ENCODE measurements at regions not wholly inside any gene's neighbourhood (a gene's known extent, or its start where the extent isn't known, plus 50 kb on each side); places are given as distances from the start of the nearest gene placed in this dataset.

DNA sequence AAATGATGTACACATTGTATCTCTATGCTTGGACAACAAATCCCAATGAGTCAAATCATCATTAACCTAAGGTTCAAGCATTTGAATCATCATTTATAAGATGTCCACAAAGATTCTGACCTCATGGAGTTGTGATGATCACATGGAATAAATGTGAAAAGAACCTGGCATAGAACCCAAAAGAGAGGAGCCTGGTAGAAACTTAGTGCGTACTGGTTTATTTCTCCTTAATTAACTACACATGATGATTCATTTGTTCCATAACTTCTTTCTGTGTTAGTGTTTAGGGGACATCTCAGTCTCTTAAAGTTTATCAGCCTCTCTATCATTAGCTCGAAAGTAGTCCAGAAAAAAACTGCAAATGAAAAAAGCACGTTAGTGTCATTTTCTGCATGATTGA is 411.6 kb downstream of the BRINP1 start:
- POLR2A ChIA-PET, result no interaction called here
- peak; percentile 28 for DNase-seq (ENCODE audit: low read depth)

DNA sequence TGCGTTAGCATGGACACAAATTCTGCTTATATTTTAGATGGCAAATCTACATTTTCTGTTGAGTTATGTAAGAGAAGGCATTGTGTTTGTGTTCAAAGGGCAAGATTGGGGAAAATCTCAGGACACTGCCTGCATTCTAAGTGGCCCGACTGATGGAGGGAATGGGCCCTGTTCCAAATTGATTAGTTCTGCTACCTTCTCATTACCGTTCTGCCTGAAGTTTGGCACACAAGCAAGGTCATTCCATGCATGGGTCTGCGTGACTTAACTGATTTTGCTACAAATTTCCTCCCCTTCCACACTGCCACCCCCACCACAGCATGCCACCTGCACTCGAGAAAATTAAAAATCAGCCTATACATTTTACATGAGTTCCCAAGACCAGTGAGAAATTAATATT is 409.9 kb downstream of the BRINP1 start:
- Histone ChIP-seq H3K4me3 (ENCODE audit: low read depth, low read length) (no peak overlapping the region), H3K36me3 (ENCODE audit: control insufficient read depth, insufficient read depth, low read length) (no peaks in the 10 kb centered on the region), H3K27me3 (ENCODE audit: control insufficient read depth, insufficient read depth, low read length) (no peaks in the 10 kb centered on the region)
- POLR2A ChIA-PET, result no interaction called here
- no peak for DNase-seq (ENCODE audit: low read depth)
- TF ChIP-seq, protein P1, sequence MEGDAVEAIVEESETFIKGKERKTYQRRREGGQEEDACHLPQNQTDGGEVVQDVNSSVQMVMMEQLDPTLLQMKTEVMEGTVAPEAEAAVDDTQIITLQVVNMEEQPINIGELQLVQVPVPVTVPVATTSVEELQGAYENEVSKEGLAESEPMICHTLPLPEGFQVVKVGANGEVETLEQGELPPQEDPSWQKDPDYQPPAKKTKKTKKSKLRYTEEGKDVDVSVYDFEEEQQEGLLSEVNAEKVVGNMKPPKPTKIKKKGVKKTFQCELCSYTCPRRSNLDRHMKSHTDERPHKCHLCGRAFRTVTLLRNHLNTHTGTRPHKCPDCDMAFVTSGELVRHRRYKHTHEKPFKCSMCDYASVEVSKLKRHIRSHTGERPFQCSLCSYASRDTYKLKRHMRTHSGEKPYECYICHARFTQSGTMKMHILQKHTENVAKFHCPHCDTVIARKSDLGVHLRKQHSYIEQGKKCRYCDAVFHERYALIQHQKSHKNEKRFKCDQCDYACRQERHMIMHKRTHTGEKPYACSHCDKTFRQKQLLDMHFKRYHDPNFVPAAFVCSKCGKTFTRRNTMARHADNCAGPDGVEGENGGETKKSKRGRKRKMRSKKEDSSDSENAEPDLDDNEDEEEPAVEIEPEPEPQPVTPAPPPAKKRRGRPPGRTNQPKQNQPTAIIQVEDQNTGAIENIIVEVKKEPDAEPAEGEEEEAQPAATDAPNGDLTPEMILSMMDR (IDR thresholded peaks at IDR 0.05; ENCODE audit: insufficient read depth, low read depth, low read length), result no peak
- CTCF ChIA-PET, result no interaction called here

More for the DNA sequence above, 411.6 kb downstream of the BRINP1 start:
- no peaks in the 10 kb centered on the region for H3K27me3 ChIP-seq (ENCODE audit: control insufficient read depth, insufficient read depth, low read length)
- H3K4me3 ChIP-seq (ENCODE audit: low read depth, low read length), result no peak overlapping the region
- TF ChIP-seq, protein P1 (IDR thresholded peaks at IDR 0.05; ENCODE audit: insufficient read depth, low read depth, low read length), result no peak
- CTCF ChIA-PET, result no interaction called here
- no peaks in the 10 kb centered on the region for H3K36me3 ChIP-seq (ENCODE audit: control insufficient read depth, insufficient read depth, low read length)

DNA sequence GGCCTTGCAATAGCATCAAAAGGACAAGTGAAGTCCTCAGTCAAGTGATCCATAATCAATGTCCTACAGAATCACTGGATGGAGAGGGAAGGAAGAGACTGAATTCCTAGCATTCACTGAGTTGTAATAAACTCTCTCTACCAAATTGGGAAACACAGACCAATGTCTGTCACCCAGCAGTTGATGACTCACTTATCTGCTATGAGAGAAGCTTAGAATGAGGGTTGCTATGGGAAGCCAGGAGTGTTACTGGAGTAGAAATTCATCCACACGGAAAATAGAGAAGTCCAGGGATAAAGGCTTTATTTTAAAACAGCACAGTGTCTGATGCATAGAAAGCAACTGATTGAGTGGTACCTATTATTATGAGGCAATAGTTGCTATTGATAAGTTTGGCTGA is 407.4 kb downstream of the BRINP1 start:
- TF ChIP-seq, protein P1 (IDR thresholded peaks at IDR 0.05; ENCODE audit: insufficient read depth, low read depth, low read length), result no peak
- DNase-seq (ENCODE audit: low read depth), result peak; percentile 45
- H3K27me3 ChIP-seq (ENCODE audit: control insufficient read depth, insufficient read depth, low read length), result no peaks in the 10 kb centered on the region
- POLR2A ChIA-PET, result no interaction called here
- H3K4me3 ChIP-seq (ENCODE audit: low read depth, low read length), result no peak overlapping the region
- H3K36me3 ChIP-seq (ENCODE audit: control insufficient read depth, insufficient read depth, low read length), result no peaks in the 10 kb centered on the region
- CTCF ChIA-PET, result no interaction called here

DNA sequence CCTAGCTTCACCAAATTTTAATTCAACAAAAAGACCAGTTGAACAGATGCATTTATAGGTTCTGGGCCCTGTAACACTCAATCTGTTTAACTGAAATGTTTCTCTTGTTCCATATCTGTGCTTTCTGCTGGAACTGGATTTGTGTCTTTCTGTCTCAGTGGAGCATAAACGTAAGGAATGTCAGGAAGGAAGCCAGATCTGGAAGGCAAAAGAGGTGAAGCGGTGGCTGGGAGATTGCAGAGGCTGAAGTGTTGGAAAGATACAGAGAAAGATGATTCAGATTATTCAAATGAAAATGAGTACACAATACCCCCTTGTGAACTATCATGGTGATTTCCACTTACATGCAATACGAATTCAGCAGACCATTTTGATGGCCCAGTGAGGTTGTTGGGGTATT is 406.8 kb downstream of the BRINP1 start:
- TF ChIP-seq, protein P1 (IDR thresholded peaks at IDR 0.05; ENCODE audit: insufficient read depth, low read depth, low read length), result no peak
- H3K27me3 ChIP-seq (ENCODE audit: control insufficient read depth, insufficient read depth, low read length), result no peaks in the 10 kb centered on the region
- CTCF ChIA-PET, result no interaction called here
- no peaks in the 10 kb centered on the region for H3K36me3 ChIP-seq (ENCODE audit: control insufficient read depth, insufficient read depth, low read length)
- no peak for DNase-seq (ENCODE audit: low read depth)
- POLR2A ChIA-PET, result no interaction called here
- H3K4me3 ChIP-seq (ENCODE audit: low read depth, low read length), result no peak overlapping the region

DNA sequence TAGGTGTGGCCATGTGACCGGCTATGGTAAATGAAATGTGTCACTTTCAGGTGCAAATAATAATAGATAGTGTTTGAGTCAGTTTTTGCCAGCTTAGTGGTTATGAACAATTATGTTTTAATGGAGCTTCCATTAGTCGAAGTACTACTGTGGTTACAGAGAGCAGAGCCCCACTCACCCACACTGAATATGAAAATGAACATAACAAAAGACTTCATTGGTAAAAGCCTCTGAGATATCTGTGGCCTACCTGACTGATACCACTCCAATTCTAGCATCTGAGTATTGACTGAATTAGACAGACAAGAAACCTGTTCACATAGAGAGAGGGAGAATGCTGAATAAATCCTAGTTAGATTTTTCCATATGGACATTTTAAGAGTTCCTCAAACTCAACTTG is 405.6 kb downstream of the BRINP1 start:
- TF ChIP-seq, protein P1 (IDR thresholded peaks at IDR 0.05; ENCODE audit: insufficient read depth, low read depth, low read length), result no peak
- Histone ChIP-seq H3K4me3 (ENCODE audit: low read depth, low read length) (no peak overlapping the region), H3K27me3 (ENCODE audit: control insufficient read depth, insufficient read depth, low read length) (no peaks in the 10 kb centered on the region), H3K36me3 (ENCODE audit: control insufficient read depth, insufficient read depth, low read length) (no peaks in the 10 kb centered on the region)
- DNase-seq (ENCODE audit: low read depth), result no peak
- ChIA-PET POLR2A (no interaction called here), CTCF (no interaction called here)

Data from BJ (cell line).